ENCODE measurements at regions not wholly inside any gene's neighbourhood (a gene's known extent, or its start where the extent isn't known, plus 50 kb on each side); places are given as distances from the start of the nearest gene placed in this dataset.

DNA sequence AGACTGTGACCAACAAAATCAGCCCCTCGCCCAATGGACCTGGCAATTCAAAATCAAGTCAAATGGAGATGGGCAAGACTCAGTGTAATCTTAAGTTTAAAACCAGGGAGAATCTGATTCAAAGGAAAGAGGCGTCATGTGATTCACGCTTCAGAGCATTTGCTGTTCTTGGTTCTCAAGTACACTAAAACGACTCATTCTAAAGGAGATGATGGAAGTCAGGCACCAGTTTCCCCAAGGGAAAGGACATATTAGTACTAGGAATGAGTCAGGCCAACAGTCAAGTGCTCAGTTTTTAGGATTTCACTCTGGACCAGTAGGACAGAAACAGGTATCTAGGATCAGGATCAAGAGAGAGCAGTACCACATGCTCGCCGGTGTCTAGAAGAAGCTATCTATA lies 429.6 kb downstream of the PLPP3 start:
- TF ChIP-seq, protein P1, sequence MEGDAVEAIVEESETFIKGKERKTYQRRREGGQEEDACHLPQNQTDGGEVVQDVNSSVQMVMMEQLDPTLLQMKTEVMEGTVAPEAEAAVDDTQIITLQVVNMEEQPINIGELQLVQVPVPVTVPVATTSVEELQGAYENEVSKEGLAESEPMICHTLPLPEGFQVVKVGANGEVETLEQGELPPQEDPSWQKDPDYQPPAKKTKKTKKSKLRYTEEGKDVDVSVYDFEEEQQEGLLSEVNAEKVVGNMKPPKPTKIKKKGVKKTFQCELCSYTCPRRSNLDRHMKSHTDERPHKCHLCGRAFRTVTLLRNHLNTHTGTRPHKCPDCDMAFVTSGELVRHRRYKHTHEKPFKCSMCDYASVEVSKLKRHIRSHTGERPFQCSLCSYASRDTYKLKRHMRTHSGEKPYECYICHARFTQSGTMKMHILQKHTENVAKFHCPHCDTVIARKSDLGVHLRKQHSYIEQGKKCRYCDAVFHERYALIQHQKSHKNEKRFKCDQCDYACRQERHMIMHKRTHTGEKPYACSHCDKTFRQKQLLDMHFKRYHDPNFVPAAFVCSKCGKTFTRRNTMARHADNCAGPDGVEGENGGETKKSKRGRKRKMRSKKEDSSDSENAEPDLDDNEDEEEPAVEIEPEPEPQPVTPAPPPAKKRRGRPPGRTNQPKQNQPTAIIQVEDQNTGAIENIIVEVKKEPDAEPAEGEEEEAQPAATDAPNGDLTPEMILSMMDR (IDR thresholded peaks at IDR 0.05): no peak
- no peak for TF ChIP-seq ZFX (IDR thresholded peaks at IDR 0.05; ENCODE audit: borderline replicate concordance)

Data from 22Rv1 (cell line).